ENCODE measurements at regions not wholly inside any gene's neighbourhood (a gene's known extent, or its start where the extent isn't known, plus 50 kb on each side); places are given as distances from the start of the nearest gene placed in this dataset.

GRCh38 chr14:98612434-98613200 is 659.4 kb downstream of the BCL11B start:
- no peak for DNase-seq
- ChIA-PET CTCF (no interaction called here), POLR2A (no interaction called here)
- no peaks in the 10 kb centered on the region for H3K36me3 Mint-ChIP-seq (ENCODE audit: low read depth)
- no peaks in the 10 kb centered on the region for H3K9me3 Mint-ChIP-seq
- H3K27ac Mint-ChIP-seq = no peak overlapping the region
- no peaks in the 10 kb centered on the region for H3K4me1 Mint-ChIP-seq
- no peaks in the 10 kb centered on the region for H3K27me3 Mint-ChIP-seq
- no peak overlapping the region for H3K4me3 Mint-ChIP-seq

DNA sequence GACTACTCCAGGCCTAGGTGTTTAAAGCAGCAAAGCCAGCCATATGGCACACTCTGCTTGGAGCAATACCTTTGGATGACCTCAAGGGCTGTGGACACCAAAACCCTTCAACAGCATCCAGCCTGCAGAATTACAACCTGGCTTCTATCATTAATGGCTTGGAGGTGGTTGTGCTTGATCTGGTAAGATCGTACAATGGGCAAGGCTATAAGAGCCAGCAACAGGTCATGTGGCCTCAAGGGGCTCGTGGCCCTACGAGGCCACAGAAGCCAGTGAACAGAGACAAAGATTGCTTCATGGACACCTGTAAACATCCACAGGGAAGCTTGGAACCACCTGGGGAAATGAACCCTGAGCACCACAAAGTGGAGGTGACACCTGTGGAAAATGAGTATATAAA is 657.3 kb downstream of the BCL11B start:
- ChIA-PET POLR2A (no interaction called here), CTCF (no interaction called here)
- no peak overlapping the region for H3K27ac Mint-ChIP-seq
- H3K27me3 Mint-ChIP-seq = no peaks in the 10 kb centered on the region
- no peaks in the 10 kb centered on the region for H3K36me3 Mint-ChIP-seq (ENCODE audit: low read depth)
- H3K4me3 Mint-ChIP-seq = no peak overlapping the region
- DNase-seq = no peak
- no peaks in the 10 kb centered on the region for H3K4me1 Mint-ChIP-seq
- peaks cover 2% of the 10 kb centered on the region for H3K9me3 Mint-ChIP-seq

DNA sequence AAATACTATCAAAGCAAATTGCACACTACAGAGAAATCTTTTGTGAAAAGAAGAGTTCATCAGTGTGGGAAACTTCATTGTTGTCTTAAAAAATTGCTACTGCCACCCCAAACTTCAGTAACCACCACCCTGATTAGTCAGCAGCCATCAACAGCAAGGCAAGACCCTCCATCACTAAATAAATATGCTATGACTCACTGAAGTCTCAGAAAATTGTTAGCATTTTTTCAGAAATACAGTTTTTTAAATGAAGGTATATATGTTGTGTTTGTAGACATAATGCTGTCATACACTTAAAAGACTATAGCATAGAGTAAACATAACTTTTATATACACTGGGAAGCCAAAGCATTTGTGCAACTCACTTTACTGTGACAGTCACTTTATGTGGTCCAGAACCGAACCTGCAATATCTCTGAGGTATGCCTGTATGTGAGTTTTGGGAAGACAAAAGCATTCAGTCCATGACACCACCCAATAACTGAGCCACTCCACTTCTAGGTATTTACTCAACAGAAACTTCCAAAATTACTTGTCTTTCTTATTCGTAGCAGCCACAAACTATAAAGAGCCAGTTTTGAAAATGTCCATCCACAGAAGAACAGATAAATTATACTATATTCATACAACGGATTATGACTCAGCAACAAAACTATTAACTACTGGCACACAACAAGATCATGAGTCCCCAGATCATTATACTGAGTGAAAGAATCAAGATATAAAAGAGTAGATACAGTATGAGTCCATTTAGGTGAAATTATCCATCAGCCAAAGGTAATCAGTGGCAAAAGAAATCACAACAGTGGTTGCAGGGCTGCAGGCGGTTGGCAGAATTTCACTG is 649.6 kb downstream of the BCL11B start:
- Mint-ChIP-seq H3K36me3 (ENCODE audit: low read depth) (no peaks in the 10 kb centered on the region), H3K4me1 (peaks cover 14% of the 10 kb centered on the region), H3K27me3 (no peaks in the 10 kb centered on the region), H3K4me3 (no peak overlapping the region), H3K9me3 (peaks cover 7% of the 10 kb centered on the region), H3K27ac (no peak overlapping the region)
- ChIA-PET CTCF (no interaction called here), POLR2A (no interaction called here)
- no peak for DNase-seq

- DNase-seq = no peak
- no peak overlapping the region for H3K27ac Mint-ChIP-seq
- H3K27me3 Mint-ChIP-seq = no peaks in the 10 kb centered on the region
- CTCF ChIA-PET = no interaction called here
- H3K9me3 Mint-ChIP-seq = peaks cover 12% of the 10 kb centered on the region
- H3K36me3 Mint-ChIP-seq (ENCODE audit: low read depth) = no peaks in the 10 kb centered on the region
- peaks cover 14% of the 10 kb centered on the region for H3K4me1 Mint-ChIP-seq
- POLR2A ChIA-PET = no interaction called here
- H3K4me3 Mint-ChIP-seq = no peak overlapping the region
These were observed 648.1 kb downstream of the BCL11B start for GRCh38 chr14:98623788-98624415.

GRCh38 chr14:98633380-98633779 is 638.6 kb downstream of the BCL11B start:
- ChIA-PET CTCF (no interaction called here), POLR2A (no interaction called here)
- no peaks in the 10 kb centered on the region for H3K36me3 Mint-ChIP-seq (ENCODE audit: low read depth)
- no peaks in the 10 kb centered on the region for H3K4me1 Mint-ChIP-seq
- DNase-seq = no peak
- H3K27ac Mint-ChIP-seq = no peak overlapping the region
- H3K9me3 Mint-ChIP-seq = no peaks in the 10 kb centered on the region
- no peak overlapping the region for H3K4me3 Mint-ChIP-seq
- H3K27me3 Mint-ChIP-seq = no peaks in the 10 kb centered on the region

- no peaks in the 10 kb centered on the region for H3K9me3 Mint-ChIP-seq
- DNase-seq = no peak
- H3K27me3 Mint-ChIP-seq = no peaks in the 10 kb centered on the region
- CTCF ChIA-PET = no interaction called here
- no peaks in the 10 kb centered on the region for H3K4me1 Mint-ChIP-seq
- POLR2A ChIA-PET = no interaction called here
- no peaks in the 10 kb centered on the region for H3K36me3 Mint-ChIP-seq (ENCODE audit: low read depth)
- H3K4me3 Mint-ChIP-seq = no peak overlapping the region
- no peak overlapping the region for H3K27ac Mint-ChIP-seq
These were observed 637.8 kb downstream of the BCL11B start for GRCh38 chr14:98634043-98634820.

DNA sequence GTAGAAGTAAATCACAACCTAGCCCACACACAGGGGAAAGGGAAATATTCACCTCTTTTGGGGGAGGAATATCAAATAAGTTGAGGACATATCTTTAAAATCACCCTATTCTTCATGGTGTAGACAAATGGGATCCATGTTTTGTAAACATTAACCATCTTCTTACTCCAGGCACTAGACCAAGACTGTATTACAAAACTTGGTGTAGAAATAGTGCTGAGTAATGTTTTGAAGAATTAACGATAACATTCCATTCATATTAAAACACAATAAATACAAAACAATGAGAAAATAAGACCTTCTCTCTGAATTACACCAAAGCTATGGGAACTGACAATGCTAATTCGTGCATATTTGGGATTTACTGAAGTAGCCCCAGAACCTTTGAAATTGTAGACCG is 633.6 kb downstream of the BCL11B start:
- ChIA-PET CTCF (no interaction called here), POLR2A (no interaction called here)
- Mint-ChIP-seq H3K9me3 (no peaks in the 10 kb centered on the region), H3K4me3 (no peak overlapping the region), H3K27me3 (peaks cover 1% of the 10 kb centered on the region), H3K27ac (no peak overlapping the region), H3K4me1 (no peaks in the 10 kb centered on the region), H3K36me3 (ENCODE audit: low read depth) (no peaks in the 10 kb centered on the region)
- DNase-seq = no peak

DNA sequence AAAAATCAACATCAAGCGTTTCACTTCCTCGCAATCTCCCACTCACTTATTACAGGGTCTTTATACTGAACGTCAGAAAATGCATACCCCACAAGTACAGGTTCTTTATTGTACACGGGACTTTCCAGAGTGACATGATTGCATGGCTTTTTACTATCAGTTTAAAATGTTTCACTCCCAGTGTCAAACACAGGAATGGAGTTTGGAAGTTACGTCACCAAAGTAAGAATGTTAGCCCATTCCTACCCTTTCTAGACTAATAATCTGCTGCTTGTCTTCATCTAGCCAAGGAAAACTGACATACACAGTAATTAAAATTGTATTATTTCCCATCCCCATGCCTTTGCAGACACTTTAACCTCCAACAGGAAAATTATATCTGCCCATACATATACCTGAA is 624.2 kb downstream of the BCL11B start:
- no peaks in the 10 kb centered on the region for H3K36me3 Mint-ChIP-seq (ENCODE audit: low read depth)
- no peaks in the 10 kb centered on the region for H3K9me3 Mint-ChIP-seq
- ChIA-PET CTCF (no interaction called here), POLR2A (no interaction called here)
- H3K27me3 Mint-ChIP-seq = no peaks in the 10 kb centered on the region
- DNase-seq = no peak
- H3K4me1 Mint-ChIP-seq = no peaks in the 10 kb centered on the region
- no peak overlapping the region for H3K27ac Mint-ChIP-seq
- H3K4me3 Mint-ChIP-seq = no peak overlapping the region

GRCh38 chr14:98651037-98651436 is 621.0 kb downstream of the BCL11B start:
- H3K9me3 Mint-ChIP-seq = peaks cover 10% of the 10 kb centered on the region
- H3K4me1 Mint-ChIP-seq = no peaks in the 10 kb centered on the region
- no peak overlapping the region for H3K4me3 Mint-ChIP-seq
- POLR2A ChIA-PET = no interaction called here
- CTCF ChIA-PET = no interaction called here
- H3K36me3 Mint-ChIP-seq (ENCODE audit: low read depth) = peaks cover 2% of the 10 kb centered on the region
- no peak overlapping the region for H3K27ac Mint-ChIP-seq
- no peaks in the 10 kb centered on the region for H3K27me3 Mint-ChIP-seq
- DNase-seq = no peak

DNA sequence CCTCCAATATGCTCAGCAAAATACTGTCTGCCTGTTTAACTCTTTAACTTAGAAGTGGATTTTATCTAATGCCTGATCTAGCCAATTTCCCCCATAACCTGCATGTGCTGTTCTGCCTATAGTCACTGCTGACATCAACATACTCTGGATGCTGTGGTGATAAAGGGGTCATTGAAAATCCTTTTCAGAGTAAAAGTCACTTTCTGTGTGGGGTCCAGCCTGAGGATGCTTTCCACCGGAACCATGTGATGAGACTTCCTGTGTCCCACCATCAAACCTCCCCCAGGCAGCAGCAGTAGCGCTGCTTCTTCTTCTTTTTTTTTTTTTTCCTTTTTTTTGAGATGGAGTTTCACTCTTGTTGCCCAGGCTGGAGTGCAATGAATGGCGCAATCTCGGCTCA is 607.0 kb downstream of the BCL11B start:
- ChIA-PET CTCF (no interaction called here), POLR2A (no interaction called here)
- peaks cover 6% of the 10 kb centered on the region for H3K27me3 Mint-ChIP-seq
- H3K27ac Mint-ChIP-seq = no peak overlapping the region
- DNase-seq = no peak
- no peak overlapping the region for H3K4me3 Mint-ChIP-seq
- H3K36me3 Mint-ChIP-seq (ENCODE audit: low read depth) = no peaks in the 10 kb centered on the region
- H3K4me1 Mint-ChIP-seq = no peaks in the 10 kb centered on the region
- no peaks in the 10 kb centered on the region for H3K9me3 Mint-ChIP-seq

GRCh38 chr14:98666545-98666944 is 605.5 kb downstream of the BCL11B start:
- POLR2A ChIA-PET = no interaction called here
- no peak overlapping the region for H3K4me3 Mint-ChIP-seq
- no peaks in the 10 kb centered on the region for H3K36me3 Mint-ChIP-seq (ENCODE audit: low read depth)
- no peak overlapping the region for H3K27ac Mint-ChIP-seq
- no peaks in the 10 kb centered on the region for H3K9me3 Mint-ChIP-seq
- no peaks in the 10 kb centered on the region for H3K4me1 Mint-ChIP-seq
- CTCF ChIA-PET = interaction anchor here (0.6 kb wide), 1 partner anchor 727 kb away, joined by 3 read pairs; no protein-coding TSS in a partner anchor
- peaks cover 7% of the 10 kb centered on the region for H3K27me3 Mint-ChIP-seq
- DNase-seq = no peak

DNA sequence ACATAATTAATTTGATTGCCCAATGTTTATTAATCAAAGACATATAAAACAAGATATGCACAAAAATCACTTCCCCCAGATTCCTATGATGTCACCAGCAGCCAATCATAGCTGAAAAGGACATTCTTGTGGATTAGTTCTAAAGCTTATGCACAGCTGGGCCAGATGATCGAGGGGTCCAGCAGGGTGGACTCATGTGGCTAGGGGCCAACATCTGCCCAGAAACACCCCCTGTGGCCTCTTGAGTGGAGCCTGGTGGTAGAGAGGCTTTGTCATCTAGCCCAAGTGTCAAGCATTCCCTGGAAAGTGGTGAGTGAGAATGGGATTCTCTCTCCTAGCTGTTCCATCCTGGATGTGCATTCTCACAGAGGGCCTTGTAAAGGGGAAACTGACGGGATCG is 590.0 kb downstream of the BCL11B start:
- ChIA-PET CTCF (no interaction called here), POLR2A (no interaction called here)
- Mint-ChIP-seq H3K4me1 (no peaks in the 10 kb centered on the region), H3K36me3 (ENCODE audit: low read depth) (no peaks in the 10 kb centered on the region), H3K27ac (no peak overlapping the region), H3K4me3 (no peak overlapping the region), H3K27me3 (no peaks in the 10 kb centered on the region), H3K9me3 (peaks cover 4% of the 10 kb centered on the region)
- no peak for DNase-seq

DNA sequence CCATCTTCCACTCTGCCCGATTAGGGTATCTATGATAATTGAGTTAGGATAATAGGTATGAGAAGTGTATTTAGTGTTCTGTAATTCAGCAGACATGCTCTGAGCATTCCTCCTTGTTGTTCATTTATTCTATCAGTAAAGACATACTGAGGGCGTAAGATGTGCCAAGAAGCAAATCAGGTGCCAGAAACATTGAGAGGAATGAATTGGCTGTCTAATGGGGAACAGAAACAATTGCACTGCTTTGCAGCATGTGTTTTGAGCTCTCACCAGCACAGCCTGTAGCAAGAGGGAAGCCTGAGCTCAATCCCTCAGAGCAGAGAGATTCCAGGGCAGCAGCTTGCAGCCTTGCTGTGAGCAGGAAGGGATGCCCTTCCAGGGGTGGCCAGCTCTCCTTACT is 589.3 kb downstream of the BCL11B start:
- no peaks in the 10 kb centered on the region for H3K27me3 Mint-ChIP-seq
- no peaks in the 10 kb centered on the region for H3K4me1 Mint-ChIP-seq
- POLR2A ChIA-PET = no interaction called here
- DNase-seq = no peak
- H3K9me3 Mint-ChIP-seq = peaks cover 4% of the 10 kb centered on the region
- CTCF ChIA-PET = no interaction called here
- no peak overlapping the region for H3K27ac Mint-ChIP-seq
- H3K36me3 Mint-ChIP-seq (ENCODE audit: low read depth) = no peaks in the 10 kb centered on the region
- H3K4me3 Mint-ChIP-seq = no peak overlapping the region
